ENCODE measurements at regions not wholly inside any gene's neighbourhood (a gene's known extent, or its start where the extent isn't known, plus 50 kb on each side); places are given as distances from the start of the nearest gene placed in this dataset.

DNA sequence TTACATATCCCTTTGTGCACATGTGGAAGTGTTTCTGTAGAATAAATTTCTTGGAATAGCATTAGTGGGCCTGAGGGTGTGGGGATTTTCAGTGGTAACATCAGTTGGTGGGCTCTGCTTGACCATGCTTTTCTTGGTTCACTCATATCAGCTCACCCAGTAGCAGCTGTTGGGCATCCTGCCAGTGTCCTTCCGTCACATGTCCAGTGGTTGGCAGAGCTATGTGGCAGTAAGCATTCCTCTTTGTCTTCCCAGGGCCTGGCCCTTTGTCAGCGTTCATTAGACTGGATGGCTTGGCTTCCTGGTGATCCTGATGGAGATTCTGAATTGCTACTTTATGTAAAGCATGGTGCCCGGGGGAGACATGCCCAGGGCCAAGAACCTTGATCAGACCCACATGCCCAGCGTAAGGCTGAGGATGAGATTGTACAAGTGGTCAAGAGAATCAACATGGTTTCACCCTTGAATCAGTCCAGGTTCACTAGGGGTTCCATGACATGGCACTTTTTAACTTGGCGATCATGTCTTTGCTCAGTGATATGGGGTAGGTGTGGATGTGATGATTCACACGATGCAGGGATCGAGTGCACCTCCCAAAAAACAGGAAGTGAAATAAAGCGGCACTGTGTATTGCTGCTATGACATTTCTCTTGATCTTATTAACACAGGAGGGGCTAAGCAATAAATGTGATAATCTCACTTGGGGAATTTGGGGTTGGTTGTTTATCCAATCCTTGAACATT, 72.1 kb upstream of the IGFBP7 start:
- TF ChIP-seq, protein P1, sequence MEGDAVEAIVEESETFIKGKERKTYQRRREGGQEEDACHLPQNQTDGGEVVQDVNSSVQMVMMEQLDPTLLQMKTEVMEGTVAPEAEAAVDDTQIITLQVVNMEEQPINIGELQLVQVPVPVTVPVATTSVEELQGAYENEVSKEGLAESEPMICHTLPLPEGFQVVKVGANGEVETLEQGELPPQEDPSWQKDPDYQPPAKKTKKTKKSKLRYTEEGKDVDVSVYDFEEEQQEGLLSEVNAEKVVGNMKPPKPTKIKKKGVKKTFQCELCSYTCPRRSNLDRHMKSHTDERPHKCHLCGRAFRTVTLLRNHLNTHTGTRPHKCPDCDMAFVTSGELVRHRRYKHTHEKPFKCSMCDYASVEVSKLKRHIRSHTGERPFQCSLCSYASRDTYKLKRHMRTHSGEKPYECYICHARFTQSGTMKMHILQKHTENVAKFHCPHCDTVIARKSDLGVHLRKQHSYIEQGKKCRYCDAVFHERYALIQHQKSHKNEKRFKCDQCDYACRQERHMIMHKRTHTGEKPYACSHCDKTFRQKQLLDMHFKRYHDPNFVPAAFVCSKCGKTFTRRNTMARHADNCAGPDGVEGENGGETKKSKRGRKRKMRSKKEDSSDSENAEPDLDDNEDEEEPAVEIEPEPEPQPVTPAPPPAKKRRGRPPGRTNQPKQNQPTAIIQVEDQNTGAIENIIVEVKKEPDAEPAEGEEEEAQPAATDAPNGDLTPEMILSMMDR (conservative IDR thresholded peaks at IDR 0.05; ENCODE audit: low read length) = no peak
- TF ChIP-seq EZH2phosphoT487 (IDR thresholded peaks at IDR 0.05; ENCODE audit: borderline replicate concordance, low read depth, low read length) = no peak
